Endothelial cell of umbilical vein (primary cell): ENCODE measurements at regions not wholly inside any gene's neighbourhood (a gene's known extent, or its start where the extent isn't known, plus 50 kb on each side); places are given as distances from the start of the nearest gene placed in this dataset.

Experiments
- BruUV-seq: library from RNA; stranded (reverse); fragments of 400-500 nt; replicated peaks from 2 replicates; lab custom pipeline; 2021; lab: Mats Ljungman, UMichigan
- CTCF ChIA-PET: fragments of 300-600, 350-600 bp; sonication (Branson Sonifier 250); formaldehyde crosslinking; loops from one replicate; lab custom pipeline; 2021; ENCODE audit warnings: antibody characterized with exemption, inconsistent platforms; lab: Charles Lee
- POLR2A ChIA-PET: fragments of 300-600, 350-600 bp; sonication (Branson Sonifier 250); formaldehyde crosslinking; loops from one replicate; lab custom pipeline; 2021; ENCODE audit warnings: antibody characterized with exemption, inconsistent platforms; lab: Charles Lee
- DNase-seq: peaks from one replicate; pipeline ENCODE4 v3.0.0-alpha.2; 2011; ENCODE audit warnings: low read depth, low spot score
- FAIRE-seq: peaks from 2 replicates; lab custom pipeline; 2011; peaks lifted over from hg19 to GRCh38; lab: Jason Lieb, UNC
- H2AFZ ChIP-seq: 2 replicates; pipeline ENCODE4 v1.6.0; 2012; ENCODE audit warnings: low read depth, low read length, control low read depth, inconsistent platforms
- H3K27ac ChIP-seq: 2 replicates; pipeline ENCODE4 v1.5.1; 2011; ENCODE audit warnings: low read depth, mild to moderate bottlenecking, control low read depth, low read length, moderate library complexity; ENCODE audit not compliant: insufficient read depth
- H3K27me3 ChIP-seq, 2 experiments: 2 replicates each; pipeline versions ENCODE4 v1.6.0 to v1.6.1; 2011; ENCODE audit warnings: low read length in 2 of 2, mixed read lengths in 1 of 2; ENCODE audit not compliant: control insufficient read depth in 2 of 2, insufficient read depth in 2 of 2
- H3K36me3 ChIP-seq, 2 experiments: 2 replicates in 1 of 2; 3 replicates in 1 of 2; pipeline ENCODE4 v1.5.1; 2011; ENCODE audit warnings: low read length in 2 of 2, mild to moderate bottlenecking in 1 of 2, moderate library complexity in 1 of 2; ENCODE audit not compliant: control insufficient read depth in 2 of 2, insufficient read depth in 2 of 2; ENCODE audit errors: extremely low read depth in 1 of 2
- H3K4me1 ChIP-seq: 3 replicates; pipeline ENCODE4 v1.5.1; 2011; ENCODE audit warnings: mild to moderate bottlenecking, low read length; ENCODE audit not compliant: control insufficient read depth, insufficient read depth; ENCODE audit errors: extremely low read depth
- H3K4me2 ChIP-seq: 2 replicates; pipeline ENCODE4 v1.6.1; 2011; ENCODE audit warnings: low read length, control low read depth, mixed read lengths; ENCODE audit not compliant: insufficient read depth
- H3K4me3 ChIP-seq, 3 experiments: fragments of 200-600 bp in 1 of 3; sonication (generic), shearing (Covaris generic) in 1 of 3; replicated peaks in 1 of 3; 2 replicates each; pipeline ENCODE4 v1.5.1; 2011 to 2016; ENCODE audit warnings: control low read depth in 3 of 3, low read length in 3 of 3, mild to moderate bottlenecking in 2 of 3, inconsistent platforms in 1 of 3, low read depth in 1 of 3, moderate library complexity in 1 of 3; ENCODE audit not compliant: insufficient read depth in 1 of 3
- H3K79me2 ChIP-seq: 2 replicates; pipeline ENCODE4 v1.6.0; 2012; ENCODE audit warnings: low read length, inconsistent platforms; ENCODE audit not compliant: control insufficient read depth, insufficient read depth
- H3K9ac ChIP-seq: replicated peaks from 2 replicates; pipeline ENCODE3; 2011; ENCODE audit warnings: low read length, control low read depth; ENCODE audit not compliant: insufficient read depth; ENCODE audit errors: extremely low read depth
- H3K9me1 ChIP-seq: replicated peaks from 3 replicates; pipeline ENCODE4 v1.6.0; 2011; ENCODE audit warnings: mild to moderate bottlenecking, low read length; ENCODE audit not compliant: control insufficient read depth, insufficient read depth; ENCODE audit errors: extremely low read depth
- H3K9me3 ChIP-seq: replicated peaks from 2 replicates; pipeline ENCODE4 v1.5.1; 2012; ENCODE audit warnings: low read length, inconsistent platforms; ENCODE audit not compliant: control insufficient read depth, insufficient read depth
- H4K20me1 ChIP-seq: replicated peaks from 2 replicates; pipeline ENCODE3; 2011; ENCODE audit warnings: mild to moderate bottlenecking, low read length; ENCODE audit not compliant: control insufficient read depth, insufficient read depth; ENCODE audit errors: extremely low read depth
- EZH2 ChIP-seq: IDR thresholded peaks from 2 replicates; pipeline ENCODE4 v1.6.1; 2012; ENCODE audit warnings: borderline replicate concordance, low read depth, mild to moderate bottlenecking, moderate library complexity, low read length, inconsistent platforms; ENCODE audit not compliant: severe bottlenecking
- FOS ChIP-seq: IDR thresholded peaks from 2 replicates; pipeline ENCODE4 v1.6.1; 2011; ENCODE audit warnings: mild to moderate bottlenecking, low read length, moderate library complexity, borderline replicate concordance; ENCODE audit not compliant: insufficient read depth
- GATA2 ChIP-seq: IDR thresholded peaks from 2 replicates; pipeline ENCODE4 v1.7.0; 2011; ENCODE audit warnings: low read depth, mild to moderate bottlenecking, moderate library complexity, mixed read lengths, low read length; ENCODE audit not compliant: insufficient read length, insufficient read depth
- JUN ChIP-seq: IDR thresholded peaks from 2 replicates; pipeline ENCODE4 v1.6.1; 2011; ENCODE audit warnings: borderline replicate concordance, low read depth; ENCODE audit not compliant: insufficient read length, insufficient read depth
- MYC ChIP-seq: IDR thresholded peaks from one replicate; pipeline ENCODE4 v1.6.1; 2011; ENCODE audit warnings: mild to moderate bottlenecking, low read depth, low read length
- POLR2A ChIP-seq: IDR thresholded peaks from 2 replicates; pipeline ENCODE4 v1.6.1; 2012; ENCODE audit warnings: low read depth, mild to moderate bottlenecking, control low read depth, low read length
- POLR2AphosphoS5 ChIP-seq: IDR thresholded peaks from 2 replicates; pipeline ENCODE4 v1.6.1; 2012; ENCODE audit warnings: low read depth, mild to moderate bottlenecking, control low read depth, low read length, moderate library complexity; ENCODE audit not compliant: insufficient read depth
- dilution Hi-C: fragments of 300-500 bp; cut with MboI; formaldehyde crosslinking; loops from one replicate; pipeline ENCODE4 v1.15.0; 2019; ENCODE audit warnings: low sequenced_read_pairs; ENCODE audit not compliant: extremely low pct_ligation_motif_present
- intact Hi-C: fragments of 100-400 bp; cut with micrococcal nuclease; formaldehyde crosslinking; loops from one replicate; pipeline ENCODE4 v1.10.0; 2022
- TF ChIP-seq, protein P1 (sequence below), 2 donors: IDR thresholded peaks; 1 replicate in 1 of 2; 2 replicates in 1 of 2; pipeline ENCODE4 v1.5.1; 2011; ENCODE audit warnings: low read length in 2 of 2, mild to moderate bottlenecking in 2 of 2, moderate library complexity in 2 of 2, control low read depth in 1 of 2, inconsistent platforms in 1 of 2, low read depth in 1 of 2; ENCODE audit not compliant: insufficient read depth in 1 of 2; ENCODE audit errors: extremely low read depth in 1 of 2
- TF ChIP-seq, protein P2 (sequence below): IDR thresholded peaks from 2 replicates; pipeline ENCODE4 v1.6.1; 2011; ENCODE audit not compliant: insufficient read depth, insufficient read length

DNA sequence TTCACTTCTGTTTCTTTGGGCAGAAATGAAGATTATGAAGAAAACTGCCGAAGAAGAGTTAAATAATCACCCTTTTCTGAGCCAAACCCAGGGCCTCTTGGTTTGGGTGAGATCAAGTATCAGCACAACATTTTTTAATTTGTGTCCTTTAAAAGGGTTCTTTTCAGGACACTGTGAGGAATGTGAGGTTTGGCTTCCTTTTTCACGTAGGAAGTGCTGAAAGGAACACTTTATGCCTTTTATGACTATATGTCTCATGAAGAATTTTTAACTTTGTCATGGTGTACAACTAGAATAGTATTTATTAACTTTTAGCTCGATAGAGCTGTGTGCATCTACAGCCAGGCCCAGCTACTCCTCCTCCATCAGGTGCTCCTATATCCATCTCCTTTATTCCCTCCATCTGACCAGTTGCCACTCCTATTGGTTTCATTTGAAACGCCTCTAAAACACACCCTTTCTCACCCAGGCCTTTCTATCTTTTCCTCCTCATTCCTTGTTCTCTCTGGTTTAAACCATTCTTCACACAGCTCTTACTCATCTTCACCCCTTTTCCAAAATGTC, 103.6 kb upstream of the LRIG3 start:
- no peak overlapping the region for H2AFZ ChIP-seq
- H4K20me1 ChIP-seq = no peaks in the 10 kb centered on the region
- no peaks in the 10 kb centered on the region for H3K79me2 ChIP-seq
- TF ChIP-seq EZH2 (no peak), POLR2AphosphoS5 (no peak), GATA2 (no peak), JUN (no peak), MYC (no peak), FOS (no peak), POLR2A (no peak)
- TF ChIP-seq, protein P1, sequence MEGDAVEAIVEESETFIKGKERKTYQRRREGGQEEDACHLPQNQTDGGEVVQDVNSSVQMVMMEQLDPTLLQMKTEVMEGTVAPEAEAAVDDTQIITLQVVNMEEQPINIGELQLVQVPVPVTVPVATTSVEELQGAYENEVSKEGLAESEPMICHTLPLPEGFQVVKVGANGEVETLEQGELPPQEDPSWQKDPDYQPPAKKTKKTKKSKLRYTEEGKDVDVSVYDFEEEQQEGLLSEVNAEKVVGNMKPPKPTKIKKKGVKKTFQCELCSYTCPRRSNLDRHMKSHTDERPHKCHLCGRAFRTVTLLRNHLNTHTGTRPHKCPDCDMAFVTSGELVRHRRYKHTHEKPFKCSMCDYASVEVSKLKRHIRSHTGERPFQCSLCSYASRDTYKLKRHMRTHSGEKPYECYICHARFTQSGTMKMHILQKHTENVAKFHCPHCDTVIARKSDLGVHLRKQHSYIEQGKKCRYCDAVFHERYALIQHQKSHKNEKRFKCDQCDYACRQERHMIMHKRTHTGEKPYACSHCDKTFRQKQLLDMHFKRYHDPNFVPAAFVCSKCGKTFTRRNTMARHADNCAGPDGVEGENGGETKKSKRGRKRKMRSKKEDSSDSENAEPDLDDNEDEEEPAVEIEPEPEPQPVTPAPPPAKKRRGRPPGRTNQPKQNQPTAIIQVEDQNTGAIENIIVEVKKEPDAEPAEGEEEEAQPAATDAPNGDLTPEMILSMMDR (IDR thresholded peaks at IDR 0.05; ENCODE audit: extremely low read depth in 1 of 2, insufficient read depth in 1 of 2, low read depth in 1 of 2, low read length in 2 of 2) = no peak
- TF ChIP-seq, protein P2, sequence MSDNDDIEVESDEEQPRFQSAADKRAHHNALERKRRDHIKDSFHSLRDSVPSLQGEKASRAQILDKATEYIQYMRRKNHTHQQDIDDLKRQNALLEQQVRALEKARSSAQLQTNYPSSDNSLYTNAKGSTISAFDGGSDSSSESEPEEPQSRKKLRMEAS = no peak
- no peaks in the 10 kb centered on the region for H3K9me3 ChIP-seq
- H3K36me3 ChIP-seq = no peaks in the 10 kb centered on the region
- dilution Hi-C loops = no loop called here
- POLR2A ChIA-PET = no interaction called here
- FAIRE-seq = no peak
- CTCF ChIA-PET = interaction anchor here (0.9 to 1.5 kb wide), 3 partner anchors 9 to 53 kb away, joined by 3 to 4 read pairs (median 3); no protein-coding TSS in a partner anchor
- no peaks in the 10 kb centered on the region for H3K27me3 ChIP-seq
- H3K27ac ChIP-seq = no peak overlapping the region
- BruUV-seq = no TSS peak
- no peak overlapping the region for H3K9ac ChIP-seq
- intact Hi-C loops = no loop called here
- no peaks in the 10 kb centered on the region for H3K9me1 ChIP-seq
- H3K4me1 ChIP-seq = no peaks in the 10 kb centered on the region
- no peak for DNase-seq
- H3K4me2 ChIP-seq = no peak overlapping the region
- no peak overlapping the region for H3K4me3 ChIP-seq
